ELF-1 (cell line): ENCODE measurements at regions not wholly inside any gene's neighbourhood (a gene's known extent, or its start where the extent isn't known, plus 50 kb on each side); places are given as distances from the start of the nearest gene placed in this dataset.
A peak's percentile ranks its signal among the peaks of the same experiment; 100 is the strongest.

Experiments used
- DNase-seq: peaks from one replicate; pipeline ENCODE4 v3.0.0-alpha.2; 2016; ENCODE audit warnings: low read depth, low spot score

GRCh38 chr12:53836119-53836655, 84.4 kb upstream of the CISTR start:
- DNase-seq = no peak

GRCh38 chr12:53838978-53839377, 87.2 kb upstream of the CISTR start:
- DNase-seq = no peak

GRCh38 chr12:53840316-53840715, 88.5 kb upstream of the CISTR start:
- no peak for DNase-seq

DNA sequence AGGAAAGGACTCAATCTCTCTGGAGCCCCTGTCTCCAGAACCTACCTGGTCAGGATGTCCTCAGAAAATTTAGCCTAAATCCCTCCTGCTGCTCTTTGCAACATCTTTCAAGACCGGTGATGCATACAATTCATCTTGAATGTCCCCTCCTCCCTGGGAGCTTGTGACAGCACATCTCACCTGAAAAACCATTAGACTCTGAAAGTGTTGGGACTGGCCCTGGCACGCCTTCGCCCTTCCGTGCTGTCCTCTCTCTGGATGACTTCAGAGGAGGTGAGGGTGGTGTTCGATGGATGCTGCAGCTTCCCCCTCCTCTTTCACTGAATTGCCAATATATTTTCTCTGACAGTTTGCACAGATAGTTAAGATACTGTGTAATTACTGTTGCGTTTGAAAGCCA, 90.9 kb upstream of the CISTR start:
- DNase-seq = no peak

- DNase-seq = no peak
Measured at GRCh38 chr12:53843545-53843944, 91.8 kb upstream of the CISTR start.

- DNase-seq = peak; percentile 89
Measured at GRCh38 chr12:53844994-53845844, 93.4 kb upstream of the HOXC13 start.

GRCh38 chr12:53845932-53846331, 92.7 kb upstream of the HOXC13 start:
- DNase-seq = no peak

DNA sequence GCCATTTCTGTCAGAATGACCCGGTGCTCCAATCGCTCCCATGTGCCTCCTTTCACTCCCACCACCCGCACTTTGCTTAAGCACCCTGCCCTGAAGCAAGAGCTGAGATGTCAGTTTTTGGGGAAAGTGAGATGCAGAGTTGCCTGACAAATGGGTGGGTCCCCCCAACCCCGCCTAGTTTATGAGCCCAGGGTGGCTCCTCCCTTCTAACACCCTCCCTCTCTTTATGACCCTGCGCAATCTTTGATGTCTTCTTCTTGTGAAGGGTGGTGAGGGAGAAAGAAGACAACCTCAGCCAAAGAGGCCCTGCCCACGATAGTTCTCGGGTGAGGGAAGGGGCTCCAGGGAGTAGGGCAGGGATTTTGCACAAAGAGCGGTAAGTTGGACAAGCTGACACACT, 89.5 kb upstream of the HOXC13 start:
- no peak for DNase-seq

- no peak for DNase-seq
Measured at GRCh38 chr12:53849656-53850055, 89.0 kb upstream of the HOXC13 start.

GRCh38 chr12:53852061-53852460, 86.6 kb upstream of the HOXC13 start:
- DNase-seq = no peak

DNA sequence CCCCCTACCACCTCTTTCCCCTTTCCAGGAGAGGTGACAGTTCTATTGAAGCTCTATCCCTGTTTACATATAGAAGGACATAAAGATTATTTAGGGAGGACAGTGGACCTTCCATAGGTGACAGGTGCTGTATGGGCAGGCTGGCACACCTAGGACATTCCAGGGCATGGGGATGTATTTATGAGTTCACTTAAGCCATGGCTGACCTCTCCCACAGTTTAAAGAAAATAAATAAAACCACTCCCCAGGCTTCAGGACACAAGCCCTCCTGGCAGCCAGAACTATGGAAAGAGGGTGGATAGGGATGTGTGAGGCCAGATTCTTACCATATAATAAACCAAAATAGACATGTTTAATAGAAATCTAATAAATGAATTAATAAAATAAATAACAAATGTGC, 85.6 kb upstream of the HOXC13 start:
- no peak for DNase-seq

GRCh38 chr12:53854701-53855316, 83.8 kb upstream of the HOXC13 start:
- DNase-seq = no peak

- no peak for DNase-seq
Measured at GRCh38 chr12:53856132-53856531, 82.5 kb upstream of the HOXC13 start.

GRCh38 chr12:53857666-53858065, 81.0 kb upstream of the HOXC13 start:
- DNase-seq = no peak

GRCh38 chr12:53860426-53861345, 77.9 kb upstream of the HOXC13 start:
- DNase-seq = no peak

- DNase-seq = no peak
Measured at GRCh38 chr12:53862206-53862605, 76.4 kb upstream of the HOXC13 start.

GRCh38 chr12:53862831-53863230, 75.8 kb upstream of the HOXC13 start:
- DNase-seq = no peak

DNA sequence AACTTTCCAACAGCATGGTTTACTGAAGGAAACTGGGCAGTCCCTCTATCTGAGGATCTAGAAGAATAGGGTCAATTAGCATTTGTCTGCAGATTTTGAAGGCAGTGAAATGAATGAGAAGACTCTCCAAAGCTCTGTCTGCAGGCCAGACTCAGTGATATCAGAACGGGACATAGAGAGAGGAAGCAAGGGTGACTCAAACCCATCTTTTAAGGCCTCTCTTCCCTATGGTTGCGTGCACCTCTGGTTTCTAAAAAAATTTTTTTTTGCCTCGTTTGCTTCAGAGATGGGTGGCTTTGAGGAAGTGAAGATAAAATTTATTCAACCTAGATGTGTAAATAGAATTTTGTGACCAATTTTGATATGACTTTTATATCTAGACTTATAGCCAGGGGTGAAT, 71.9 kb upstream of the HOXC13 start:
- DNase-seq = no peak

DNA sequence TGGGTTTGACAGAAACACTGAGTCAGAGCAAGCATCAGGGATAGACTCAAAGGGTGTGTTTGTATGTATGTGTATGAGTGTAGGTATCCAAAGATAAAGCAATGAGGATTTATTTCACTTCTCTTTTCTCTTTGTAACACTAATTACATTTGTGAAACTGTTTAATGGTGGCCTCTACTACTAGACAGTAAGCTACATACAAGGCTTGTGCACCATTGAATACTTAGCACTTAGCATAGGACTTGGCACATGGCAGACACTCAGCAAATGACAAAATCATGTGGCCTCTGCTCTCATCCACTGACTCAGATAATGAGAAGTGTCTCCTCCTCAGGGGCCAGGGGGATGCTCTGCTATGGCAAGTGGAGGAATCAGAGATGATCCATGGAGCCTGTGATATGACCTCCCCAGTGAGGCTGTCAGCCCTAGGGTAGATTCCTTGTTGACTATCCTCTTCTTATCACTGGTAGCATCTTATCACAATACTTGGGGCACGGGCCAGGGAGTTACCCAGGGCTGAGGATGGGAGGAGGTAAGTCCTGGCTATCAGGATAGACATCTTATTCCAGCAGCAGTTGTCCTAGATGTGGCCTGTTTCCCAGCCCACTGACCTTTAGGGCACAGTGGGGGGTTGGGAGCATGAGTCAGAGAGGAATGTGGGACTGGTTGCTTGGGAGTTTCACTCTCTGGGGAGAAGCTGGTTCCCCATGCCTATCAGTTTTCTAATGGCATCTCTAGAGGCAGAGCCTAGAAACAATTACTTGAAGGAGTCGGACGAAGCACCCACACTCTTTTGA, 71.2 kb upstream of the HOXC13 start:
- peak; percentile 91 for DNase-seq

- peak; percentile 26 for DNase-seq
Measured at GRCh38 chr12:53868511-53868986, 70.1 kb upstream of the HOXC13 start.

- no peak for DNase-seq
Measured at GRCh38 chr12:53869500-53869899, 69.1 kb upstream of the HOXC13 start.
